Cerebellar cortex (tissue), 1 donor: ENCODE measurements at regions not wholly inside any gene's neighbourhood (a gene's known extent, or its start where the extent isn't known, plus 50 kb on each side); places are given as distances from the start of the nearest gene placed in this dataset.
"Not testable (repeated sequence)": the region's sequence is repeated elsewhere in the genome, so short reads cannot be mapped to it uniquely, and the experiment has no call there.

Source experiments
- DNase-seq: peaks from one replicate; pipeline ENCODE4 v3.0.0-alpha.2; 2015; ENCODE audit warnings: low spot score

- DNase-seq = not testable (repeated sequence)
Observed at GRCh38 chr10:11403646-11404045, 207.8 kb downstream of the USP6NL start.

DNA sequence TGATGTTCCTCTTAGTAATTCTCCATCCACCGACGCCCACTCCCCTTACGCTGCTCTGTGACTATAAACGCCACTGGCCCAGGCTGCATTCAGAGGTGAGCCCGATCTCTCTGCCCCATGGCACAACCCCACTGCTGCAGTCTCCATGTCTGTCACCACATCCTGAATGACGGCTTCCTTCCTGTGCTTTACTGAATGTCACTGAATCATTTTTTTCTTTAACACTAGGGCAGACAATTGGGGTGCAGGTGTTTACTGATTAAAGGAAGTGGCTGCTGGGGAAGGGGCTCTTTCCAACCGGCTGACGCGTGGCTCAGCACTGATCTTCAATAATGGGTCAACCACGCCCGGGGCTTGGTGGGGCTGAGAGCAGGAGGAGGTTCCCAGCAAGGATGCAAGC is 208.3 kb downstream of the USP6NL start:
- no peak for DNase-seq

GRCh38 chr10:11402392-11402791 is 209.1 kb downstream of the USP6NL start:
- DNase-seq = no peak

DNA sequence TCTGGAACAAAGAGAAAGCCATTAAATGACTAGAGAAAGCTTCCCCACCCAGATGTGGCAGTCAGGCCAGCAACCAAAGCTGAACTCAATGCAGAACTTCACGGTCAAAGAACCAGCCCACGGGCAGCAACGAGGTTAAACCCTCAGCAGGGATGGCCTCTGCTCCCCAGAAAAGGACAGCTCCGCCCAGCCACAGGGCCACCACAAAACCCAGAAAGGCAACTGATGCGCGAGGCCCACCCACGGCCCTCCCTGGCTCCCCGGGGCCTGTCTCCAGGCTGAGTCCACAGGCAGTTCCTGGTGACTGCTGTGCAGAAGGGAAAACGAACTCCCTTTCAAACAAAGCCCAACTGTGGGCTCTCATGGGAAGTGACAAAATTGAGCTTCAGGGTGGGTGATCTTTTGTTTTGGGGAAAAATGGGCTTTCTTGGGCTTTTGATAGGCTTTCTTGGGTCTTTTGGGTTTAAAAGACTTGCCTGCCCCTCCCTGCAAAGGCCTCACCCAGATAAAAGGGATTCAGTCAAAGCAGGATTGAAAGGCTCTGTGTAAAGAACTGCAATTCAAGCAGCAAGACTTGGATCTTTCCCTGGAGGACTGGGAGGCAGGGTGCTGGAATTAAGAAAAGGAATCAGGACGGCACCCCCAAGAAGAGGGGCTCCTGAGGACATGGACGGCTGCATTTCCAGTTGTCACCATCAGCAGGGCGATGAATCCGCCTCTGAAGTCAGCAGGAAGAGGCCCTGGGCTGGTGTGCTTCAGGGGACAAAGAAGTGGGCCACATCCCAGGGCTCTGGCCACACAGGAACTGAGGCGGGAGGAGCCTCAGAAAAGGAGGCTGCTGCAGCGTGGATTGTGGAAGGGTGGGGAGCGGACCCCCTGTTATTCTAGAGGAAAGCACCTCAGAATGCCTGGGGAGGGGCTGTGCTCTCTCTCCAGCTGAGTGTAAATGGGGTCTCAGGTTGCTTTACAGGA is 209.9 kb downstream of the USP6NL start:
- no peak for DNase-seq

DNA sequence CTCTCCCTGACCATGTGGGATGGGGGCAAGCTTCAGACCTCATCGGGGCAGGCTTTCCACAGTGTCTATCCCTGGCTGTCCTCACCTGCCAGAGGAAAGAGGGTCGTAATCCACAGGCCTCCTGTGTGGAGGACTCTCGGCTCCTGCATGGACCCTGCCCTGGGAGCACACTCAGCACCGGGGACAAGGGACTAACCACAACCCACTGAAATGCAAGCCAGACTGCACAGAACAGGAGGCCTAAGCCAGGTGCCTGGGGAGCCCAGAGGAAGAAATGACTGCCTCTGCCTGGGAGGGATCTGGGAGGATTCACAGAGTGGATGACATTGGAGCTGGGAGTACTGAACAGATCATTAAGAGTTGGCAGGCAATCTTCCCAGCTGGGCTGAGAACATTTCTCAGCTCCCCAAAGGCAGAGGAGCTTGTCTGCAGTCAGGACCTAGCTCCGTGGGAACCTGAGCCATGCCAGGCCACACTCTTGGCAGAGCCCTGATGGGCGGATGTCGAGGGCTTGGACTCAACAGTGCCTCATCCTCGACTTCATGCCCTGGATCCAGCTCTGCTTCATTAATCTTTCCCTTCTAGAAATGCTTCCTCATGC is 213.4 kb downstream of the USP6NL start:
- DNase-seq = peak; percentile 77

DNA sequence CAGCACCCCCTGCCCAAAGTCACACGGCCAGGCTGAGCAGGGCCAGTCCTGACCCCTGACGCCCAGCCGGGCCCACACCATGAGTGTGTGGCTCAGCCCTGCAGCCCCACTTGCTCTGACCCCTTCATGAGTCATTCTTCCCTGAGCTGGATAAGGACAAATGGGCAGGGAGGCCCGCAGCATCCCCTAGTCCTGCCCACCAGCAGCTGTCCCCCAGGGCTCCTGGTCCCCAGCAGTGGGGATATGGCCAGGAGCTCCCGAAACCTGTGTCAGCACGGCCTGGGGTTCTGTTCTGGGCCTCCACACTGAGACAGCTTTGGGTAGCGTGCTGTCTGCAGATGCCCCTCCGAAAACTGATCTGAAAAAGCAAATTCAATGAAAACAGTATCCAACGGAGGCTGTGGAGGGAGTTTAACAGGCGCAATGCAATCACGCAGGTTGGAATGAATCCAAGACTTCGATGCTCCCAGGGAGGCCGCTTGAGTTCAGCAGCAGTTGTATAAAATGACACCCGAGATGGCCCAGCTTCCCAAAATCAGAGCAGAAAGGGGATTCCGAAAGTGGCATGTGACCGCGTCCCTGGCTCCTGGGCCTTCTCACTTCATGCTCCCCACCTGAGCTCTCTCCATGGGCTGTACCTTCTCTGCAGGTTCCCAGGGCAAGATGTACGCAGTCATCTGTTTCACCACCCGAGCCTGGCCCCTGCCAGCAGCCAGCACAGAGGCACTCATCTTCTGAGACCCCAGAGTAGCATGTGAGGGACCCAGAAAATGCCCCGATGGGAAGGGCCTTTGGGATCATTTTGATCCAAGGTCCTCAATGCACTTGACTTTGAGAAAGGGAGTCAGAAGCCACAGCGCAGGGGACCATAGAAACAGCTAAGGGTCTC is 214.1 kb downstream of the USP6NL start:
- DNase-seq = no peak

DNA sequence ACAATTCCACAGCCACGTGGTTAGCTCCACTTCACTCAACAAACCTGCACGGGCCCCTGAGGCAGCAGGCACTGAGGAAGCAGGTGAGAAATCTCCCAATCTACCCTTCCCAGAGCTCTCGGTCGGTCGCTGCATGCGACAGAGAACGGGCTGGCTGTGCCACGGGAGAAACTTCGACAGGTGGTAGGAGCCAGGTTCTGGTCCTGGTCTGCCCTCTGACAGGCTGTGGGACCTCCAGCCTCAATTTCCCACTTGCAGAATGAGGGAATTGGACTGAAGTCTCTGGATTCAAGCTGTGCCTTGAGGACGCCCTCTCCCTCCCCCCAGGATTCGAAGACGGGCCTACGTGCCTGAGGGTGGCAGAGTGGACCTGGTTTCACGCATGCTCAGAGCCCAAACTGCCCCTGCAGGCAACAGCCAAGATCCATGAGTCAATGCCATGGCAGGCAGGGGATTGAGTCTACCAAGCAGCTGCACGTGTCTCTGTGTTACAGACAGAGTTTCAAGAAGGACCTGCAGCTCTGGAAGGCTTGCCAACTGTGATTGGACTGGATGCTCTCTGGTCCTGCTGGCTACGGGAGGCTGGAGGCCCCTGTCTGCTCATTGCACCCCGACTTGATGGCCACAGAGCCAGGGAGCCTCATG is 215.0 kb downstream of the USP6NL start:
- no peak for DNase-seq

DNA sequence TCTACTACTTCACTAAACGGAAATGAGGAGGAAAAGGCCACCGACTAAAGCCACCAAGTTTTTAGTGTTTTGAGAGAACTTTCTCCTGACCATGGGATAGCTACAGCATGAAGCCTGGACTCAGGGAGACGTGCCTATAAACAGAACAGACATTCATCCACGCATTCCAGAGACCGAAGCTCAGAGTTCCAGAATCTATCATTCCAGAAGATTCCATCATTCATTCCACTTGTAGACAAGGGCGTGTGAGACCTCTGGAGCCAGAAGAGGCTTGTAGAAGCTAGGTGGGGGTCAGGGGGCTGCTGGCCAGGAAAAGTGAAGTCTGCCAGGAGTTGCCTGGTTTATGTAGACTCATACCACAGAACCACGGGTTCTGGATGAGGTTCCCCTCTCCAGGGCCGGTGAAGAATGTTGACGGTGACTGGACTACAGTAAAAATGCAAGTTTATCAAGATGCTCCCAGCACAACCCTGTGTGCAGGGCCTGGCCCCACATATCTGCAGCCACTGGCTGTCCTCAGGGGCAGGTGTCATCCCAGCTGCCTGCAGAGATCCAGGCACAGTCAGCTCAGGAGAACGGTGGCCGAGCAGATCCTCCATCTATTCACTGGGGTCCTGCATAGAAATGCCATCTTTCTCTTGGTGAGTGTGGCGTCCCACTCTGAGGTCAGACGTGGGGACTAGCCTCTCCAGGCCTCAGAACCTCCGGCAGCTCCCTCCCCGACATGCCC is 215.7 kb downstream of the USP6NL start:
- no peak for DNase-seq

DNA sequence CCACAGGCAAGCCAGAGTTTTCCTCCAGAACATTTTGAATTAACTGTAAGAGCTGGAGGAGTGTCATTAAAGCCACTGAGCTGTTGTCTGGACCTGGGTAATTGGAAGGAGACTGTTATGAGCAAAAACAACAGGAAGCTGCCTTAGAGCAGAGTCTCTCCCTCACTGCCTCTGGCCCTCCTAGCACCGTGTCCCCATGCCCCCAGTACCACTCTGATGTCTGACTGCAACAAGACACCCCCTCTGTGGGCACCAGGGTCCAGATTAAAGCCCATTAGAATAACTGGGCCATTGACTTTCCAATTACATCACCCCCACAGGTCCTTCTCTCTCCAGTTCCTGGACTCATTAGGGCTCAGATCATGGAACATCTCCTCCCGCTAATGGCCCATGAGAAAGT is 216.3 kb downstream of the USP6NL start:
- DNase-seq = no peak

DNA sequence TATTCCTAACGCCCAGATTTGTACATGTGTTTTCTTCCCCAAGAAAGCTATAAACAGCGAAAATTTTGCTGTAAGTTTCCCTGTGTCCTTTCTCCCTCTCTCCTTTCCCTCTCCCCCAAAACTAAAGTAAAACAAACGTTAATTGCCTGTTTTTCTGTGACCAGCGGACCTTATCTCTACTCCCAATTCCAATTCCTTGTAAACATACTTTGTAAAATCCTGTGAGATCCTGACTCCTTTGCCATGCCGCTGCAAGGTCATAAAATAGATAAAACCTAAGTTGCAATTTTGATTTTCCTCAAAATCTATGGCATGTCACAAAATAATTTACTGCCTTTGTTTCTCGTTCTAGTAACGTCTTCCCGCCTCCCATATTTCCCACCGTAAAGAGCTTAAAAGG is 217.6 kb downstream of the USP6NL start:
- DNase-seq = no peak

- DNase-seq = no peak
Observed at GRCh38 chr10:11392776-11393175, 218.7 kb downstream of the USP6NL start.

GRCh38 chr10:11388996-11389395 is 222.5 kb downstream of the USP6NL start:
- DNase-seq = no peak

GRCh38 chr10:11387551-11388222 is 223.8 kb downstream of the USP6NL start:
- no peak for DNase-seq

GRCh38 chr10:11387044-11387443 is 224.4 kb downstream of the USP6NL start:
- no peak for DNase-seq
